Parathyroid adenoma (tissue), 2 donors: ENCODE measurements at regions not wholly inside any gene's neighbourhood (a gene's known extent, or its start where the extent isn't known, plus 50 kb on each side); places are given as distances from the start of the nearest gene placed in this dataset.

ENCODE experiments used
- H2AFZ ChIP-seq: fragments of 300-600 bp; sonication (generic); one replicate; pipeline ENCODE4 v1.7.0; 2017; ENCODE audit warnings: antibody characterized with exemption, mild to moderate bottlenecking
- H3K27ac ChIP-seq: fragments of 300-600 bp; sonication (generic); one replicate; pipeline ENCODE4 v1.7.0; 2017
- H3K27me3 ChIP-seq: fragments of 300-600 bp; sonication (generic); one replicate; pipeline ENCODE4 v1.7.0; 2017; ENCODE audit warnings: low read length; ENCODE audit not compliant: control insufficient read depth, insufficient read depth
- H3K36me3 ChIP-seq: fragments of 300-600 bp; sonication (generic); one replicate; pipeline ENCODE4 v1.7.0; 2017; ENCODE audit warnings: low read length; ENCODE audit not compliant: control insufficient read depth, insufficient read depth
- H3K4me1 ChIP-seq: fragments of 300-600 bp; sonication (generic); one replicate; pipeline ENCODE4 v1.7.0; 2017; ENCODE audit warnings: control low read depth
- H3K4me2 ChIP-seq: fragments of 300-600 bp; sonication (generic); one replicate; pipeline ENCODE4 v1.7.0; 2017; ENCODE audit warnings: low read length
- H3K4me3 ChIP-seq: fragments of 300-600 bp; sonication (generic); one replicate; pipeline ENCODE4 v1.7.0; 2017; ENCODE audit warnings: low read depth, low read length
- H3K79me2 ChIP-seq: fragments of 300-600 bp; sonication (generic); one replicate; pipeline ENCODE4 v1.7.0; 2017; ENCODE audit warnings: control low read depth
- H3K9ac ChIP-seq: fragments of 300-600 bp; sonication (generic); one replicate; pipeline ENCODE4 v1.7.0; 2017; ENCODE audit warnings: mild to moderate bottlenecking
- H3K9me3 ChIP-seq: fragments of 300-600 bp; sonication (generic); one replicate; pipeline ENCODE4 v1.7.0; 2017; ENCODE audit warnings: low read length; ENCODE audit not compliant: control insufficient read depth
- TF ChIP-seq, protein P1 (sequence below): fragments of 300-600 bp; sonication (generic); IDR thresholded peaks from one replicate; pipeline ENCODE4 v1.7.0; 2017; ENCODE audit warnings: antibody characterized with exemption, mild to moderate bottlenecking
- donor health status: primary hyperparathyroidism.

DNA sequence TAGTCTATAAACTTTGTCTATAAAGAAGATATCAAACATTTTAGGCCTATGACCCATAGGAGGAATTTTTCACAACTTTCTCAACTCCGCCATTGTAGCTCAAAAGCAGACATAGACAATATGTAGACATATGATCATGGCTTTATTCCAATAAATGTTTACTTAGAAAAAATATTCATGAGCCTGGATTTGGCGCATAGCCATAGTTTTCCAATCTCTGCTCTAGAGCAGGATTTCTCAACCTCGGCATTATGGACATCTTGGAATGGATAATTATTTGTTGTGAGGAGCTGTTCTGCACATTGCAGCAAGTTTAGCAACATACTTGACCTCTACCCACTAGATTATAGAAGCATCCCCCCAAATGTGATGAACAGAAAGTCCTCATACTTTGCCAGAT lies 532.6 kb downstream of the ANKRD7 start:
- Histone ChIP-seq H3K4me3 (no peak overlapping the region), H3K27me3 (no peaks in the 10 kb centered on the region), H3K27ac (no peak overlapping the region), H2AFZ (no peak overlapping the region), H3K4me2 (no peak overlapping the region), H3K9me3 (no peaks in the 10 kb centered on the region), H3K36me3 (no peaks in the 10 kb centered on the region), H3K9ac (no peak overlapping the region), H3K79me2 (no peaks in the 10 kb centered on the region), H3K4me1 (no peaks in the 10 kb centered on the region)
- TF ChIP-seq, protein P1, sequence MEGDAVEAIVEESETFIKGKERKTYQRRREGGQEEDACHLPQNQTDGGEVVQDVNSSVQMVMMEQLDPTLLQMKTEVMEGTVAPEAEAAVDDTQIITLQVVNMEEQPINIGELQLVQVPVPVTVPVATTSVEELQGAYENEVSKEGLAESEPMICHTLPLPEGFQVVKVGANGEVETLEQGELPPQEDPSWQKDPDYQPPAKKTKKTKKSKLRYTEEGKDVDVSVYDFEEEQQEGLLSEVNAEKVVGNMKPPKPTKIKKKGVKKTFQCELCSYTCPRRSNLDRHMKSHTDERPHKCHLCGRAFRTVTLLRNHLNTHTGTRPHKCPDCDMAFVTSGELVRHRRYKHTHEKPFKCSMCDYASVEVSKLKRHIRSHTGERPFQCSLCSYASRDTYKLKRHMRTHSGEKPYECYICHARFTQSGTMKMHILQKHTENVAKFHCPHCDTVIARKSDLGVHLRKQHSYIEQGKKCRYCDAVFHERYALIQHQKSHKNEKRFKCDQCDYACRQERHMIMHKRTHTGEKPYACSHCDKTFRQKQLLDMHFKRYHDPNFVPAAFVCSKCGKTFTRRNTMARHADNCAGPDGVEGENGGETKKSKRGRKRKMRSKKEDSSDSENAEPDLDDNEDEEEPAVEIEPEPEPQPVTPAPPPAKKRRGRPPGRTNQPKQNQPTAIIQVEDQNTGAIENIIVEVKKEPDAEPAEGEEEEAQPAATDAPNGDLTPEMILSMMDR: no peak

DNA sequence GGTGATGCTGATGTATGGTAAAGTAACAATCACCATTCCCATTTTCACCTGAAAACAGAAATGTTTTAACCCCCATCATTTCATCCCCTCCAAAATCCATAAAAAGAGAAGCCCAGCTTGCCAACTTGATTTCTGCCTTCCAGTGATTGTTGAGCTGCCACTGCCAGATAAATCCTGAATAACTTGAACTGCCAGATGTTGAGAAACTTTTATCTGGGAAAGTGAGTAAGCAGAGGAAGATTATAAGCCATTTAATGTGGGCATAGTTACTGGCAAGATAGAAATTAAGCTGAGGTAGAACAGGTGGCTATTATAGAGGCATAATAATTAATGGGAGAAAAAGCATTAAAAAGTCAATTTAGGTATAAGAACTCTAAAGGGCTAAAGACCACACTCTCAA lies 534.1 kb downstream of the ANKRD7 start:
- no peaks in the 10 kb centered on the region for H3K27me3 ChIP-seq
- no peaks in the 10 kb centered on the region for H3K9me3 ChIP-seq
- H3K4me2 ChIP-seq: no peak overlapping the region
- H3K4me3 ChIP-seq: no peak overlapping the region
- H3K27ac ChIP-seq: no peak overlapping the region
- no peaks in the 10 kb centered on the region for H3K36me3 ChIP-seq
- no peaks in the 10 kb centered on the region for H3K79me2 ChIP-seq
- TF ChIP-seq, protein P1: no peak
- H3K4me1 ChIP-seq: no peaks in the 10 kb centered on the region
- H2AFZ ChIP-seq: no peak overlapping the region
- H3K9ac ChIP-seq: no peak overlapping the region

DNA sequence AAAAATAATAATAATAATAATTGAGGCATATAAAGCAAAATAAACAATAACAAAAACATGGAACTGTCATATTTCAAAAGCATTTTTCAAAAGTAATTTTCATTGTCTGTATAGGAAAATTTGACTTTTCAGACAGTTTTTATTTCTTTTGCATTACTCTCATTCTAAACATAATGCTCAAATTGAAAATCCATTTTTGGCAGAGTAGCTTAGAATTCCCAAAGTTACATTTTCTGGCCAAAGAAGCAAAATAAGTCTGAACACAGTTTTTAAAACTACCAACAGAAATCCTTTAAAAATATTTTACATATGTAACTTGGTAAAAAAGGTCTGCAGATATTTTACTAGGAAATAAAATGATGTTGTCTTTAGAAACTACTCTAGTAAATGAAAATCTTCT lies 535.4 kb downstream of the ANKRD7 start:
- Histone ChIP-seq H3K4me2 (no peak overlapping the region), H3K36me3 (no peaks in the 10 kb centered on the region), H3K27ac (no peak overlapping the region), H3K9ac (no peak overlapping the region), H3K27me3 (no peaks in the 10 kb centered on the region), H3K79me2 (no peaks in the 10 kb centered on the region), H3K4me3 (no peak overlapping the region), H3K9me3 (no peaks in the 10 kb centered on the region), H2AFZ (no peak overlapping the region), H3K4me1 (no peaks in the 10 kb centered on the region)
- TF ChIP-seq, protein P1: no peak

- Histone ChIP-seq H3K4me3 (no peak overlapping the region), H3K79me2 (no peaks in the 10 kb centered on the region), H3K36me3 (no peaks in the 10 kb centered on the region), H3K9ac (no peak overlapping the region), H3K4me1 (no peaks in the 10 kb centered on the region), H3K27ac (no peak overlapping the region), H3K4me2 (no peak overlapping the region), H3K9me3 (no peaks in the 10 kb centered on the region), H2AFZ (no peak overlapping the region), H3K27me3 (no peaks in the 10 kb centered on the region)
- TF ChIP-seq, protein P1: no peak
These were observed 537.9 kb downstream of the ANKRD7 start for GRCh38 chr7:118762451-118762850.

DNA sequence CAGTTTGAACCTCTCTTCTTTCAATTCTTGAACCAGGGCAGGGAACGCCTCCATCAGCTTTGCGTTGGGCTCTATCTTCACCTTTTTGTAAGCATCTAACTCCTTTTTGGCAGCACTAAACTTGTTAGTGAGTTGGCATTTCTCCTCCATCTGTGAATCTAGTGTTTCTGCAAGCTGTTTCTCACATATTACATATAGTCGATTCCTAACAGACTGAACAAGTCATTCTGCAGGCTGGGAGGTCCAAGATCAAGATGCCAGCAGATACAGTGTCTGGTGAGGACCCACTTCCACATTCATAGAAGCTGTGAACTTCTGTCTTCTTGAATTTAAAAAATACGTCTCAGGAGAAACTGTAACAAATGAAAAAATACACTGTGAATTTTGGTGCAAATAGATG lies 539.7 kb downstream of the ANKRD7 start:
- Histone ChIP-seq H3K4me2 (no peak overlapping the region), H3K27me3 (no peaks in the 10 kb centered on the region), H3K36me3 (no peaks in the 10 kb centered on the region), H3K79me2 (no peaks in the 10 kb centered on the region), H3K4me1 (no peaks in the 10 kb centered on the region), H3K4me3 (no peak overlapping the region), H2AFZ (no peak overlapping the region), H3K9ac (no peak overlapping the region), H3K9me3 (no peaks in the 10 kb centered on the region), H3K27ac (no peak overlapping the region)
- TF ChIP-seq, protein P1: no peak
